Activated CD4-positive, alpha-beta memory T cell treated with anti-CD3 and anti-CD28 coated beads for 36 hours (primary cell): ENCODE measurements at regions not wholly inside any gene's neighbourhood (a gene's known extent, or its start where the extent isn't known, plus 50 kb on each side); places are given as distances from the start of the nearest gene placed in this dataset.

ENCODE experiments used
- CTCF ChIA-PET: fragments of 350-600 bp; sonication (Branson Sonifier 250); formaldehyde crosslinking; loops from one replicate; lab custom pipeline; 2021; ENCODE audit warnings: antibody characterized with exemption, inconsistent platforms; lab: Charles Lee
- POLR2A ChIA-PET: fragments of 350-600 bp; sonication (Branson Sonifier 250); formaldehyde crosslinking; loops from one replicate; lab custom pipeline; 2021; ENCODE audit warnings: antibody characterized with exemption; lab: Charles Lee
- DNase-seq: peaks from one replicate; pipeline ENCODE4 v3.0.0-alpha.2; 2020
- H3K27ac Mint-ChIP-seq: one replicate; pipeline ENCODE4 v1.8.0; 2021; ENCODE audit warnings: mixed read lengths
- H3K27me3 Mint-ChIP-seq: one replicate; pipeline ENCODE4 v1.8.0; 2021; ENCODE audit warnings: mixed read lengths
- H3K36me3 Mint-ChIP-seq: one replicate; pipeline ENCODE4 v1.8.0; 2021; ENCODE audit warnings: mixed read lengths
- H3K4me1 Mint-ChIP-seq: one replicate; pipeline ENCODE4 v1.8.0; 2021; ENCODE audit warnings: low read depth, mixed read lengths
- H3K4me3 Mint-ChIP-seq: one replicate; pipeline ENCODE4 v1.8.0; 2021; ENCODE audit warnings: mild to moderate bottlenecking, mixed read lengths
- H3K9me3 Mint-ChIP-seq: one replicate; pipeline ENCODE4 v1.8.0; 2021; ENCODE audit warnings: mixed read lengths
- intact Hi-C: fragments of 100-400 bp; cut with micrococcal nuclease; formaldehyde crosslinking; loops from one replicate; pipeline ENCODE4 v1.15.1; 2023

DNA sequence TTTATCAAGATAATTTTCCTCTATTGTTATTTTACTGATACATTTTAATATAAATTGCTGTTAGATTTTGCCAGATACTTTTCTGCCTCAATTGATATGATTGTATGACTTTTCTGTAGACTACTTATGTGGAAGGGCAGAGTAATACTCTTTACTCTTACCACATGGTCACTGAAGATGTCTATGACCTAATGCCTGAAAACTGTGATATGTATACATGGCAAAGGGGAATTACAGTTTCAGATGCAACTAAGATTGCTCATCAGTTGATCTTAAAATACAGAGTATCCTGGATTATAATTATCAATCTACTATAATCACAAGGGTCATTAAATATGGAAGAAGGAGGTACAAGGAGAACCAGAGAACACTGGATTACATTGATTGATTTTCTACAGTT is 1528.0 kb downstream of the BRINP3 start:
- CTCF ChIA-PET = no interaction called here

DNA sequence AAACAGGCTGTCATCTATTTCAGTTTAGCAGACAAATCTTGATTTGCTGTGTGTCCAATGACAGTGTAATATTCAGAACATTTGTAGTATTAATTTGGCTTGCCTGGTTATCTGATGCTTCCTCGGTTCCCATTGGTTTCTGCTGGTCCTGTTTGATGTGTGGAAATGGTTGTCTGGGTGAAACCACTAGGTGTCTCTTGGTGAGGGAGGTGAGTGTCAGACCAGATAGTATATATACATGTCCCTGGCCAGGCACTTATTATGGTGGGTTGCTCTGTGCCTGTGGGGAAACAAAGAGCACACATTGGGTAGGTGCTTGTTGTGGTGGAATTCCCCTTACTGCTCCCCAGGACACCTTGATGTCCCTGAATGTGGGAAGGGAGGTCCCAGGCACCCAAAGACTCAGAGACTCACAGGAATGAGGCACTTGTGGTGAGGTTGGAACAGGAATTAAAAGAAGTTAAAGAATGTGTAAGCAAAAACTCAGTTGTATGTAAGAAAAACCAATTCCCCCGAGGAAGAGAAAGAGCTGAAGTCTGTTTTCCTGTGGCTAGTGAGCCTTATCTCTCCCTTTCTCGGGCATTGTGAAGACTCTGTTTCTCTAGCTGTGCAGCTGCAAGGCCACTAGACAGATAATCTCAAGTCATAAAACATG is 1519.1 kb downstream of the BRINP3 start:
- ChIA-PET CTCF (no interaction called here), POLR2A (no interaction called here)
- Mint-ChIP-seq H3K27ac (no peak overlapping the region), H3K4me3 (no peak overlapping the region), H3K9me3 (peaks cover 16% of the 10 kb centered on the region), H3K4me1 (no peaks in the 10 kb centered on the region), H3K36me3 (no peaks in the 10 kb centered on the region), H3K27me3 (no peaks in the 10 kb centered on the region)
- intact Hi-C loops = no loop called here
- no peak for DNase-seq

More for the DNA sequence above, 1528.0 kb downstream of the BRINP3 start:
- DNase-seq = no peak
- intact Hi-C loops = no loop called here
- Mint-ChIP-seq H3K36me3 (no peaks in the 10 kb centered on the region), H3K4me3 (no peak overlapping the region), H3K9me3 (peaks cover 2% of the 10 kb centered on the region), H3K4me1 (no peaks in the 10 kb centered on the region), H3K27me3 (no peaks in the 10 kb centered on the region), H3K27ac (no peak overlapping the region)
- POLR2A ChIA-PET = no interaction called here

DNA sequence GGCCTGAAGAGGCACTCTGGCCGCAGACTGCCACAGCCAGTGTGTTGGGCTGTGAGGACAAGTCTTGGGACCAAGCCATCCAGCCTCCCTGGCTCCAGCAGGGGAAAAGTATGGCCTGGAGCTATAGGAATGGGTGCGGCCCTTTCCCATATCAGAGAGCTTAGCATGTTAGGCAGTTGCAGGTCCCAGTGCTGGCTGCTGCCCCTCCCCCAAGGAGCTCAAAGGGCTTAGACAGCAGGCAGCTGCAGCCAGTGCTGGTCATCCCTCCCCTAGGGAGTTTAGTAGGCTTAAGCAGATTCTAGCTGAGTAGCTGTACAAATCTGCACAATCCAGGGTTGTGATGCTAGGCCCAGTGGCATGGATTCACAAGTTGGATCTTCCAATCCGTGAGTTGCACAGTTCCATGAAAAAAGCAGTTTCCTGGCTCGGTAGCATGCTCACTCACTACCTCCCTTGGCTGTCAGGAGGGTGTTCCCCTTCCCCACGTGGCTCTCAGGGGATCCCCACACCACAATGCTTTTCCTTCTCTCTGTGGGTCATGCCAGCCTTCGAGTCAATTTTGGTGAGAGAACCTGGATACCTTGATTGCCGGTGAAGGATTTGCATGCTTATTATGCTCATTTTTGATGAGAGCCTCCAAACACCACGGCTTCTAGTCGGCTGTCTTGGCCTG is 1490.8 kb downstream of the BRINP3 start:
- intact Hi-C loops = no loop called here
- H3K4me3 Mint-ChIP-seq = no peak overlapping the region
- DNase-seq = no peak
- POLR2A ChIA-PET = no interaction called here
- no peaks in the 10 kb centered on the region for H3K36me3 Mint-ChIP-seq
- no peaks in the 10 kb centered on the region for H3K27me3 Mint-ChIP-seq
- H3K27ac Mint-ChIP-seq = no peak overlapping the region
- peaks cover 34% of the 10 kb centered on the region for H3K9me3 Mint-ChIP-seq
- H3K4me1 Mint-ChIP-seq = no peaks in the 10 kb centered on the region
- CTCF ChIA-PET = no interaction called here

DNA sequence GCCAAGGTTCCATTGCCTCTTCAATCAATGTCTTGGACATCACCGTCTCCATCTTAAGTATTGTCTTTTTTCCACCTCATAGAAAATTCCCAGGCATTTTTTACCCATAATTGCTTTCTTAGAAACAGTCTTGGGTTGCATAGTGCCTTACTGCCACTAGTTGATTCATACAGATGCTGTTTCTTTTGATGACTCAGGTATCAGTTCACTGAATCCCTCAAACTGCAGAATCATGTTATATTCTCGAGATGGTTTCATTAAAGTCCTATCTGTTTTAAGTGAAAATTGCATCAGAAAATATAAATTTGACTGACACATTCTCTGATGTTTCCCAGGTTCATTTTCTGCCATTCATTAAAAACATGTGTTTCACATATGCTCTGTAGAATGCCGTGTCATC is 1489.1 kb downstream of the BRINP3 start:
- ChIA-PET POLR2A (no interaction called here), CTCF (no interaction called here)

DNA sequence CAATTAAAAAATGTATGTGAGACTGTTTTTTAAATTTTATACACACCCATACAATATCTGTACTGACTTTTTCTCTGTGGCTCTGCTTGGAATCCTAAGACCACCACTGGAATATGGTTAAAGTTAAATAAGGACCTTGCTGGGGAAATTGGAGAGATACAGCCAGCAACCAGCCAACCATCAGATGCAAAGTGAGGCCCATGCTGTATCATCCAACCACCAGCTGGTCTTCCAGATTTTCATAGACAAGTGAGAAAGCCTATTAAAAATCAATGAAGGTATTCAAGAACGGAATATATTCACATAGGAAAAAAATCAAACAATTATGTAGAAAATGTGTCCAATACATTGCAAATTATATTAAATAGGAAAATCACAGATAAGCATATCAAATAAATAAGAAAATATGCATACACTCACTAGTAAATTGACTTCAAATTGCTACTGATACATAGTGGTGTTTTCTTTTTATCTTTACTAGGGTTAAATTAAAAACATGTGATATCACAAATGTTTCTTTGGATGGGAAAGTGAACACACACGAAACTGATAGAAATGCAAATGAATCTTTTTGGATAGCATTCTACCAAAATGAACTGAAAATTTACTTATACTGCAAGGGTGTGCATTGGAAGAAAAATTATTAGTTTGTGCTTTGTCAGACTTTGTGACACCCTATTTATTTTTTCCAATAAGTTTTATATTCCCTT is 1486.3 kb downstream of the BRINP3 start:
- Mint-ChIP-seq H3K27me3 (no peaks in the 10 kb centered on the region), H3K9me3 (peaks cover 12% of the 10 kb centered on the region), H3K4me1 (no peaks in the 10 kb centered on the region), H3K36me3 (no peaks in the 10 kb centered on the region), H3K4me3 (no peak overlapping the region), H3K27ac (no peak overlapping the region)
- ChIA-PET CTCF (no interaction called here), POLR2A (no interaction called here)
- intact Hi-C loops = no loop called here
- DNase-seq = no peak

More for the DNA sequence above, 1489.1 kb downstream of the BRINP3 start:
- Mint-ChIP-seq H3K4me3 (no peak overlapping the region), H3K36me3 (no peaks in the 10 kb centered on the region), H3K27me3 (no peaks in the 10 kb centered on the region), H3K27ac (no peak overlapping the region), H3K9me3 (peaks cover 29% of the 10 kb centered on the region), H3K4me1 (no peaks in the 10 kb centered on the region)
- intact Hi-C loops = no loop called here
- no peak for DNase-seq

DNA sequence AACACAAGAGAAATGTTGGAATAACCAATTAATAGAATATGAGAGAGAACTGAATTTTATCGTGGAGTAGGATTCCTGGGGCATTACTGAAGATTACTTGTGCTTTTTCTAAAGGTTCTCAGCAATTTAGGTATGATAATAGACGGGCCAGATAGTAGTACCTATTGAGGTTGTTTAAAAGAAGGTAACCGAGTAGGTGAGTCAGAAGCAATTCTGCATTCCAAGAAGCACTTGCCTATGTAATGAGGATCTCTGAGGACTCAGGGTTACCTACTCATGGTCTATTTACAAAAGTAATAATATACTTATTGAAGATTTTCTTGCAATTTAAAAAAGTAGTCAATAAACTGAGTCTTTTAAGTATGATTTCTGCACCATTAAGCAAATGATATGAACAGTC is 1469.8 kb downstream of the BRINP3 start:
- intact Hi-C loops = no loop called here
- Mint-ChIP-seq H3K4me3 (no peak overlapping the region), H3K27ac (no peak overlapping the region), H3K9me3 (peaks cover 4% of the 10 kb centered on the region), H3K4me1 (no peaks in the 10 kb centered on the region), H3K36me3 (no peaks in the 10 kb centered on the region), H3K27me3 (no peaks in the 10 kb centered on the region)
- ChIA-PET CTCF (no interaction called here), POLR2A (no interaction called here)
- no peak for DNase-seq

DNA sequence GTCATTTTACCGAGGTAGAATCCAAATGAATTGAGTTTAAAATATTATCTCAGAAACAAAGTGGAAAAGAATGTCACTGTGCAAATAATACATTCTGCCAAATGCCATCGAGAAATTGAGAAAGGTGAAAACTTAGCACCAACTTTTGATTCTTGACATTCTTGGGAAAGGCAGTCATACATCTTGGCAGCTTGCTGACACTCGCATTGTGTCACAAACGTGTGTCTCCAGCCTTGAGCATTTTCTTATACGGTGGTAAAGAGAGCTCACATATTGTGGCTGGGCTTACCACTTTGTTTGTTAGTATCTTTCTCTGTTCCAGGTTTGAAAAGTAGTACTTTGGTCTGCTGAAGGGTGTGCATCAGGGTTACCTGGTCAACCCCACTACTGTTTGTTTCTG is 1456.1 kb downstream of the BRINP3 start:
- Mint-ChIP-seq H3K4me1 (no peaks in the 10 kb centered on the region), H3K4me3 (no peak overlapping the region), H3K27me3 (no peaks in the 10 kb centered on the region), H3K27ac (no peak overlapping the region), H3K9me3 (peaks cover 18% of the 10 kb centered on the region), H3K36me3 (no peaks in the 10 kb centered on the region)
- no peak for DNase-seq
- ChIA-PET POLR2A (no interaction called here), CTCF (no interaction called here)
- intact Hi-C loops = no loop called here

DNA sequence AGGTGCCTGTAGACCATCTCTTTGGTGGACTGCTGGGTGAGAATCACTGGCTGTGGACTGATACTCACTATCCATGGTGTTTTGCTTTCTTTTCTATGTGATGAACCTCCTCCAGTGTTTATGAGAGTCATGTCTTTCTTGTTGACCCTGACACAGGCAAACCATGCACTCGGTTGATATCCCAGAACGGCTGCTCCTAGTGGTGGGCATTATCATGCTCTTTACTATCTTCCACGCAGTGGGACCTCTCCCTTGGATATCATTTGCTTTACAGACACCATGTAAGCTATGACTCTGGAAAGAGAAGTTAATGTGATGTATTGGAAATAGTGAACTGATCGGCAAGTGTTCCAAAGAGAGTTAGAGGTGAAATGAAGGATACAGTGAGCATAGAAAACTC is 1455.6 kb downstream of the BRINP3 start:
- no peaks in the 10 kb centered on the region for H3K27me3 Mint-ChIP-seq
- CTCF ChIA-PET = no interaction called here
- no peak for DNase-seq
- intact Hi-C loops = no loop called here
- peaks cover 13% of the 10 kb centered on the region for H3K9me3 Mint-ChIP-seq
- H3K4me3 Mint-ChIP-seq = no peak overlapping the region
- H3K27ac Mint-ChIP-seq = no peak overlapping the region
- POLR2A ChIA-PET = no interaction called here
- no peaks in the 10 kb centered on the region for H3K4me1 Mint-ChIP-seq
- no peaks in the 10 kb centered on the region for H3K36me3 Mint-ChIP-seq

DNA sequence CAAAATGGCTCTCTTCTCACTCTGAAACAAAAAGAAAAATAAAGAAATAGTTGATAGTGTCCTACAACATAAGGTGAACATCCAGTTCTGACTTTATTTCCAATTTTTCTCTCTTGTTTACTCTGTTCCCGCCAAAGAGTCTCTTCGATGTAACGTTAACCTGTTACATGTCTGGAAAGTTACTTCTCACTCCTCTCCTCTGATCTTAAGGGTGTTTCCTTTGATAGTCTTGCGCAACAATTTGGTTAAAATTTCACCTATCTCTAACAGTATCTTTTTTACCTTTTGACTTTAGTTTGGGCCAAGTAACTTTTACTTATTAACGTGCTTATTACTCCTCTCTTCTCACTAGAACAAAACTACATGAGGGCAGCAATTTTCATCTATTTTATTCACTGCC is 1450.2 kb downstream of the BRINP3 start:
- no peaks in the 10 kb centered on the region for H3K4me1 Mint-ChIP-seq
- intact Hi-C loops = no loop called here

DNA sequence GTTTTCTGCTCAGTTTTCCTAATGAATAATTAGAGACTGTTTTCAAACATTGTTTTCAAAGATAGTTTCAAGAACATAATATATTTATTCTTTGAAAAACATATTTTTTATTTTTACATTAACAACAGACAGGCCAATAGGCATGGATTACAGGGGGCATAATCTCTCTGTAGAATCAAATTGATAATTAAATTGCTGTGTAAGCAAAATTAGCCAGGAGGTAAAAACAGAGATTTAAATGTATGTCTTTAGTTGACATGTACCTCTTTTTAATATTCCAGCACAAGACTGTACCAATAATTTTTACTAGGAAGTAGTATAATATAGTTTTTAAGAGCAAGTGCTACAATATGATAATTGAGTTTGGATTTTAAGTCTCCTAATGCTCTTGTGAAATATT is 1444.5 kb downstream of the BRINP3 start:
- ChIA-PET CTCF (no interaction called here), POLR2A (no interaction called here)
- Mint-ChIP-seq H3K27ac (no peak overlapping the region), H3K27me3 (no peaks in the 10 kb centered on the region), H3K4me1 (no peaks in the 10 kb centered on the region), H3K9me3 (peaks cover 7% of the 10 kb centered on the region), H3K36me3 (no peaks in the 10 kb centered on the region), H3K4me3 (no peak overlapping the region)
- DNase-seq = no peak
- intact Hi-C loops = no loop called here

More for the DNA sequence above, 1450.2 kb downstream of the BRINP3 start:
- ChIA-PET CTCF (no interaction called here), POLR2A (no interaction called here)
- peaks cover 14% of the 10 kb centered on the region for H3K9me3 Mint-ChIP-seq
- no peaks in the 10 kb centered on the region for H3K27me3 Mint-ChIP-seq
- no peak overlapping the region for H3K27ac Mint-ChIP-seq
- H3K4me3 Mint-ChIP-seq = no peak overlapping the region
- DNase-seq = no peak
- no peaks in the 10 kb centered on the region for H3K36me3 Mint-ChIP-seq

DNA sequence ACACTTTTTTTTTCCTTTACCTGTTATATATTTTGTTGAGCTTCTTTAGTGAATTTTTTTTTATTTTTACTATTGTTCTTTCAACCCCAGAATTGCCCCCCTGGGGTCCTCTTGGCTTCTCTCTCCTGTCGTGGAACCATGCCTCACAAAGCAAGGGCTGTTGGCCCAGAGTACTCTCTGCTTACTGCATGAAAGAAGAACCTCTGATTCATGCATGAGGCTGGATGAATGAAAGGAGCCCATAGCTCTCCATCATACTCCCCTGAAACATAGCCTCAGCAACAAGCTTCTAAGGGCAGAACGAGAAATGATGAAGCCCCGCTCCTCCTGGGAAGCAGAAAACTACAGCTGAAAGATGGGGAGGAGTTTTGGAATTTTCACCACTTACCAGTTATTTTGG is 1441.0 kb downstream of the BRINP3 start:
- H3K27me3 Mint-ChIP-seq = no peaks in the 10 kb centered on the region
- no peaks in the 10 kb centered on the region for H3K9me3 Mint-ChIP-seq
- intact Hi-C loops = no loop called here
- no peaks in the 10 kb centered on the region for H3K36me3 Mint-ChIP-seq
- DNase-seq = no peak
- H3K27ac Mint-ChIP-seq = no peak overlapping the region
- H3K4me3 Mint-ChIP-seq = no peak overlapping the region
- ChIA-PET CTCF (no interaction called here), POLR2A (no interaction called here)
- no peaks in the 10 kb centered on the region for H3K4me1 Mint-ChIP-seq

DNA sequence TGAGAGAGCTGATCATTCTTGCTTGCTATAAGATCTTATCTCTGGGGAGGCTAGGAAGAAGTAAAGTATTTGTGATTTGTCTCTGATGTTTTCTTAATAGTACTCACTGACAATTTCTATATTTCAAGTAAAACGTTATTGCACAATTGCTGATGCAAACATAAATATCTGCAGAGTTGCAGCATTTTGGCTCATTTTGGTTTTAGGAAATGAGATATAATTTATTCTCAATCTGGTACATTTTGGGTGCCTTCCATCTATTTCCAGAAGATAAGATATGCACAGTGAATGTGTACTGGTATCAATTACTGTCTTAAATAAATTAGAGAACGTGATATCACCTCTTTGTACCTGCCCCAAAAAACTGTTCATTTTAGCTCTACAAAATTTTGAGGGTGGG is 1431.5 kb downstream of the BRINP3 start:
- no peaks in the 10 kb centered on the region for H3K4me1 Mint-ChIP-seq
- ChIA-PET POLR2A (no interaction called here), CTCF (no interaction called here)
- DNase-seq = no peak
- no peak overlapping the region for H3K27ac Mint-ChIP-seq
- H3K27me3 Mint-ChIP-seq = no peaks in the 10 kb centered on the region
- H3K36me3 Mint-ChIP-seq = no peaks in the 10 kb centered on the region
- intact Hi-C loops = no loop called here
- H3K9me3 Mint-ChIP-seq = peaks cover 16% of the 10 kb centered on the region
- no peak overlapping the region for H3K4me3 Mint-ChIP-seq

DNA sequence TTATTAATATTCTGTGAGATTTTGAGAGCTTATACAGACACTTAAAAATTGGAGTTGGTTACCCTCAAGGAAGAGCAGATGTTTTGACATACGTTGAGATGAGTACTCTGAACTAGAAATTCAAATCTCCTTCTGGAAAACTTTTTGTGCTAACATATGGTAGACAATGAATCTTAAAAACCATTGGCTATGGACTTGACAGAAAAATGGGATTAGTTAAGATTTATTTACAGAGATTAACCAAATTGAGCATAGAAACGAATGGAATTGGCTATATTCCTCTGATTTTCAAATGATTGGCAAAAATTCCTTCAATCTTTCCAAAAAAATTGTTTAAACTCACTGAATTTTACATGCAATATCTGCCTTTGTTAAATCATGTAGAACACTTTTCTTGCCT is 1392.9 kb downstream of the BRINP3 start:
- Mint-ChIP-seq H3K4me1 (no peaks in the 10 kb centered on the region), H3K9me3 (peaks cover 11% of the 10 kb centered on the region), H3K27me3 (no peaks in the 10 kb centered on the region), H3K36me3 (no peaks in the 10 kb centered on the region), H3K27ac (no peak overlapping the region), H3K4me3 (no peak overlapping the region)
- intact Hi-C loops = no loop called here
- no peak for DNase-seq
- ChIA-PET POLR2A (no interaction called here), CTCF (no interaction called here)
